AG04450 (cell line): ENCODE measurements at regions not wholly inside any gene's neighbourhood (a gene's known extent, or its start where the extent isn't known, plus 50 kb on each side); places are given as distances from the start of the nearest gene placed in this dataset.

Experiments used
- CTCF ChIA-PET: fragments of 300-600, 350-600 bp; formaldehyde crosslinking; extraction: SDS; loops from one replicate; lab custom pipeline; 2022; ENCODE audit warnings: antibody characterized with exemption, inconsistent platforms; lab: Charles Lee
- POLR2A ChIA-PET: fragments of 350-600 bp; formaldehyde crosslinking; extraction: SDS; loops from one replicate; lab custom pipeline; 2021; ENCODE audit warnings: antibody characterized with exemption, inconsistent platforms; lab: Yijun Ruan, JAX
- DNase-seq: peaks from one replicate; pipeline ENCODE4 v3.0.0-alpha.2; 2011; ENCODE audit warnings: low read depth, low spot score
- H3K27ac ChIP-seq: one replicate; pipeline ENCODE4 v1.5.1; 2012; ENCODE audit warnings: low read depth, low read length, control low read depth
- H3K27me3 ChIP-seq: one replicate; pipeline ENCODE4 v1.6.0; 2012; ENCODE audit warnings: low read length; ENCODE audit not compliant: control insufficient read depth, insufficient read depth
- H3K4me3 ChIP-seq: 2 replicates; pipeline ENCODE4 v1.5.1; 2011; ENCODE audit warnings: mild to moderate bottlenecking, low read depth, low read length, control low read depth
- H3K9me3 ChIP-seq: 2 replicates; pipeline ENCODE4 v1.5.1; 2012; ENCODE audit warnings: low read length; ENCODE audit not compliant: control insufficient read depth, insufficient read depth
- CTCF ChIP-seq: IDR thresholded peaks from 2 replicates; pipeline ENCODE4 v1.5.1; 2011; ENCODE audit warnings: low read depth, low read length, control low read depth, inconsistent platforms

- POLR2A ChIA-PET, result no interaction called here
- no peak overlapping the region for H3K4me3 ChIP-seq
- CTCF ChIA-PET, result no interaction called here
- TF ChIP-seq CTCF, result no peak
- no peak for DNase-seq
- H3K27ac ChIP-seq, result no peak overlapping the region
- H3K9me3 ChIP-seq, result no peaks in the 10 kb centered on the region
- H3K27me3 ChIP-seq, result no peaks in the 10 kb centered on the region
These were observed 368.7 kb upstream of the MANEA start for GRCh38 chr6:95208621-95209020.

- Histone ChIP-seq H3K9me3 (no peaks in the 10 kb centered on the region), H3K27ac (no peak overlapping the region), H3K27me3 (no peaks in the 10 kb centered on the region), H3K4me3 (no peak overlapping the region)
- CTCF ChIA-PET, result no interaction called here
- no peak for TF ChIP-seq CTCF
- POLR2A ChIA-PET, result no interaction called here
- DNase-seq, result no peak
These were observed 368.3 kb upstream of the MANEA start for GRCh38 chr6:95209074-95209473.

GRCh38 chr6:95216555-95216954 lies 360.8 kb upstream of the MANEA start:
- H3K27me3 ChIP-seq, result no peaks in the 10 kb centered on the region
- H3K27ac ChIP-seq, result no peak overlapping the region
- POLR2A ChIA-PET, result no interaction called here
- no peak for TF ChIP-seq CTCF
- no peaks in the 10 kb centered on the region for H3K9me3 ChIP-seq
- CTCF ChIA-PET, result no interaction called here
- no peak overlapping the region for H3K4me3 ChIP-seq
- DNase-seq, result no peak

GRCh38 chr6:95227351-95227750 lies 350.0 kb upstream of the MANEA start:
- no peak for TF ChIP-seq CTCF
- no peak for DNase-seq
- H3K27me3 ChIP-seq, result no peaks in the 10 kb centered on the region
- no peak overlapping the region for H3K4me3 ChIP-seq
- ChIA-PET POLR2A (no interaction called here), CTCF (no interaction called here)
- H3K27ac ChIP-seq, result no peak overlapping the region
- no peaks in the 10 kb centered on the region for H3K9me3 ChIP-seq

GRCh38 chr6:95228636-95229035 lies 348.7 kb upstream of the MANEA start:
- Histone ChIP-seq H3K27me3 (no peaks in the 10 kb centered on the region), H3K27ac (no peak overlapping the region), H3K4me3 (no peak overlapping the region), H3K9me3 (no peaks in the 10 kb centered on the region)
- no peak for TF ChIP-seq CTCF
- no peak for DNase-seq
- CTCF ChIA-PET, result interaction anchor here (1.0 kb wide), 1 partner anchor 26 kb away, joined by 3 read pairs; no protein-coding TSS in a partner anchor
- POLR2A ChIA-PET, result no interaction called here
